Uterus (tissue), 3 donors: ENCODE measurements at regions not wholly inside any gene's neighbourhood (a gene's known extent, or its start where the extent isn't known, plus 50 kb on each side); places are given as distances from the start of the nearest gene placed in this dataset.
"Not testable (repeated sequence)": the region's sequence is repeated elsewhere in the genome, so short reads cannot be mapped to it uniquely, and the experiment has no call there.

ENCODE experiments used
- DNase-seq, 2 donors: peaks; one replicate each; pipeline ENCODE4 v3.0.0-alpha.2; 2019 to 2020
- H3K27ac ChIP-seq, 2 donors: fragments of 200-600 bp; sonication (generic); 1 replicate in 1 of 2; 2 replicates in 1 of 2; pipeline ENCODE4 v1.5.1; 2016 to 2018
- H3K27me3 ChIP-seq, 2 donors: fragments of 200-600 bp; sonication (generic); one replicate each; pipeline ENCODE4 v1.5.1; 2018 to 2019; ENCODE audit warnings: control low read depth in 1 of 2
- H3K36me3 ChIP-seq, 2 donors: fragments of 200-600 bp; sonication (generic); one replicate each; pipeline ENCODE4 v1.5.1; 2019; ENCODE audit warnings: control low read depth in 1 of 2
- H3K4me1 ChIP-seq, 2 donors: fragments of 200-600 bp; sonication (generic); one replicate each; pipeline ENCODE4 v1.5.1; 2018 to 2019; ENCODE audit warnings: control low read depth in 1 of 2
- H3K4me3 ChIP-seq, 2 donors: fragments of 200-600 bp; sonication (generic); 1 replicate in 1 of 2; 2 replicates in 1 of 2; pipeline ENCODE4 v1.5.1; 2018 to 2019; ENCODE audit warnings: mild to moderate bottlenecking in 1 of 2
- H3K9me3 ChIP-seq, 2 donors: fragments of 200-600 bp; sonication (generic); one replicate each; pipeline ENCODE4 v1.5.1; 2019; ENCODE audit warnings: control low read depth in 1 of 2
- POLR2A ChIP-seq, 2 donors: fragments of 450-650 bp; IDR thresholded peaks; one replicate each; pipeline ENCODE4 v1.6.1; 2016; ENCODE audit warnings: antibody characterized with exemption in 2 of 2, mild to moderate bottlenecking in 1 of 2, moderate library complexity in 1 of 2
- intact Hi-C: fragments of 100-400 bp; cut with DNase I; formaldehyde crosslinking; loops from one replicate; pipeline ENCODE4 v1.15.1; 2023; ENCODE audit warnings: low total_unique reads
- TF ChIP-seq, protein P1 (sequence below), 4 experiments: fragments of 200-600 bp in 2 of 4; fragments of 450-650 bp in 2 of 4; sonication (generic) in 2 of 4; IDR thresholded peaks; one replicate each; pipeline ENCODE4 v1.5.1; 2016 to 2019; ENCODE audit warnings: antibody characterized with exemption in 4 of 4, mild to moderate bottlenecking in 2 of 4, moderate library complexity in 1 of 4
- donor health status: DM: yes; HTN: yes; CAD: no.

GRCh38 chr1:166738140-166738539 is 101.1 kb upstream of the POGK start:
- DNase-seq, result no peak
- intact Hi-C loops, result no loop called here
- no peaks in the 10 kb centered on the region for H3K27me3 ChIP-seq
- TF ChIP-seq POLR2A (IDR thresholded peaks at IDR 0.05), result no peak
- TF ChIP-seq, protein P1, sequence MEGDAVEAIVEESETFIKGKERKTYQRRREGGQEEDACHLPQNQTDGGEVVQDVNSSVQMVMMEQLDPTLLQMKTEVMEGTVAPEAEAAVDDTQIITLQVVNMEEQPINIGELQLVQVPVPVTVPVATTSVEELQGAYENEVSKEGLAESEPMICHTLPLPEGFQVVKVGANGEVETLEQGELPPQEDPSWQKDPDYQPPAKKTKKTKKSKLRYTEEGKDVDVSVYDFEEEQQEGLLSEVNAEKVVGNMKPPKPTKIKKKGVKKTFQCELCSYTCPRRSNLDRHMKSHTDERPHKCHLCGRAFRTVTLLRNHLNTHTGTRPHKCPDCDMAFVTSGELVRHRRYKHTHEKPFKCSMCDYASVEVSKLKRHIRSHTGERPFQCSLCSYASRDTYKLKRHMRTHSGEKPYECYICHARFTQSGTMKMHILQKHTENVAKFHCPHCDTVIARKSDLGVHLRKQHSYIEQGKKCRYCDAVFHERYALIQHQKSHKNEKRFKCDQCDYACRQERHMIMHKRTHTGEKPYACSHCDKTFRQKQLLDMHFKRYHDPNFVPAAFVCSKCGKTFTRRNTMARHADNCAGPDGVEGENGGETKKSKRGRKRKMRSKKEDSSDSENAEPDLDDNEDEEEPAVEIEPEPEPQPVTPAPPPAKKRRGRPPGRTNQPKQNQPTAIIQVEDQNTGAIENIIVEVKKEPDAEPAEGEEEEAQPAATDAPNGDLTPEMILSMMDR (IDR thresholded peaks at IDR 0.05), result no peak
- H3K9me3 ChIP-seq, result no peaks in the 10 kb centered on the region
- H3K36me3 ChIP-seq, result no peaks in the 10 kb centered on the region
- H3K27ac ChIP-seq, result no peak overlapping the region
- H3K4me3 ChIP-seq, result no peak overlapping the region
- H3K4me1 ChIP-seq, result no peaks in the 10 kb centered on the region

GRCh38 chr1:166738873-166739272 is 100.4 kb upstream of the POGK start:
- intact Hi-C loops, result no loop called here

DNA sequence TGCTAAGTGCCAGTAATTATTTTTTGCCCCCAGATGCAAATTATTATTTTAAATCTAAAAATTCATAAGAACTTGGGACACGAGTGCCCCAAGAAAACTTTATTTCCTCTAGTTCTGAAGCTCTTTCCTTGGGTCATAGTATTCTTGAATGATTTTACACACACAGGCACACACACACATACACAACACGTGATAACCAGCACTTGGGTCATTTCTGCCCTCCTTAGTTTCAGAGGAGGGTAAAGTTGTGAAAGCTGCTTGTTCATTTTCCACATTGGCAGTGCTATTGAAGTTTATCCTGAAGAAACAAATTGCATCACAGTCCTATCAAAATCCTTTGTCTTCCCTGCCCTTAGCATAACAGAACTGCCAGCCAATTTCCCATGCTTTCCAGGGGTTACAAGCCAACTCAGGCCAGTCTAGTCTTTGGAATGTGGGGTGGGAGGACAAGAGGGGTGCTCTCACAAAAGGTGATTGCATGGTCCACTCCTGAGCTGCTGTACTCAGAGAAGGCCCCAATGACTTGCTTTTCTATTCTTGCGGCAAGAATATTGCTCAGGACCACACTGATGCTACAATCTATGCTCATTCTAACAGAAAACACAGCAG is 98.5 kb upstream of the POGK start:
- H3K4me3 ChIP-seq, result no peak overlapping the region
- no peak overlapping the region for H3K27ac ChIP-seq
- intact Hi-C loops, result no loop called here
- H3K27me3 ChIP-seq, result no peaks in the 10 kb centered on the region
- TF ChIP-seq, protein P1 (IDR thresholded peaks at IDR 0.05), result no peak
- TF ChIP-seq POLR2A (IDR thresholded peaks at IDR 0.05), result no peak
- H3K9me3 ChIP-seq, result no peaks in the 10 kb centered on the region
- DNase-seq, result no peak
- H3K36me3 ChIP-seq, result no peaks in the 10 kb centered on the region
- H3K4me1 ChIP-seq, result no peaks in the 10 kb centered on the region

More at GRCh38 chr1:166738873-166739272, 100.4 kb upstream of the POGK start:
- Histone ChIP-seq H3K9me3 (no peaks in the 10 kb centered on the region), H3K27ac (no peak overlapping the region), H3K36me3 (no peaks in the 10 kb centered on the region), H3K4me1 (no peaks in the 10 kb centered on the region), H3K27me3 (no peaks in the 10 kb centered on the region), H3K4me3 (no peak overlapping the region)
- DNase-seq, result no peak
- TF ChIP-seq POLR2A (IDR thresholded peaks at IDR 0.05), result no peak
- TF ChIP-seq, protein P1 (IDR thresholded peaks at IDR 0.05), result no peak

- no peak for DNase-seq
- intact Hi-C loops, result no loop called here
Measured at GRCh38 chr1:166763318-166763717, 76.0 kb upstream of the POGK start.

DNA sequence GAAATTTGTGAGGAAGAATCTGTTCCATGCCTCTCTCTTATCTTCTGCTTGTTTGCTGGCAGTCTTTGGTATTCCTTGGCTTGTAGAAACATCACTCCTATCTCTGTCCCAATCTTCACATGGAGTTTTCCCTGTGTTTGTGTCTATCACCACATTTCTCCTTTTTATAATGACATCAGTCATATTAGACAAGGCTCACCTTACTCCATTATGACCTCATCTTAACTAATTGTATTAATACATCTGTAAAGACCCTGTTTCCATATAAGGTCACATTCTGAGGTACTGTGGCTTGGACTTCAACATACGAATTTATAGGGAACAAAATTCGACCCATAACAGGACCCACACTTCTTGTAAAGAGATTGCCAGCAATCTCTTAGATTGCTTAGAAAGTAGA is 72.3 kb upstream of the POGK start:
- H3K4me3 ChIP-seq, result no peak overlapping the region
- no peaks in the 10 kb centered on the region for H3K4me1 ChIP-seq
- no peak overlapping the region for H3K27ac ChIP-seq
- TF ChIP-seq, protein P1 (IDR thresholded peaks at IDR 0.05), result no peak
- no peak for TF ChIP-seq POLR2A (IDR thresholded peaks at IDR 0.05)
- H3K27me3 ChIP-seq, result no peaks in the 10 kb centered on the region
- no peaks in the 10 kb centered on the region for H3K9me3 ChIP-seq
- intact Hi-C loops, result no loop called here
- H3K36me3 ChIP-seq, result no peaks in the 10 kb centered on the region
- no peak for DNase-seq

More at GRCh38 chr1:166763318-166763717, 76.0 kb upstream of the POGK start:
- TF ChIP-seq, protein P1 (IDR thresholded peaks at IDR 0.05), result no peak
- TF ChIP-seq POLR2A (IDR thresholded peaks at IDR 0.05), result no peak
- Histone ChIP-seq H3K4me3 (no peak overlapping the region), H3K4me1 (no peaks in the 10 kb centered on the region), H3K27ac (no peak overlapping the region), H3K36me3 (no peaks in the 10 kb centered on the region), H3K9me3 (no peaks in the 10 kb centered on the region), H3K27me3 (no peaks in the 10 kb centered on the region)

GRCh38 chr1:166784646-166785045 is 54.6 kb upstream of the POGK start:
- H3K36me3 ChIP-seq, intact Hi-C loops, DNase-seq, H3K27me3 ChIP-seq, H3K27ac ChIP-seq, H3K4me1 ChIP-seq, H3K4me3 ChIP-seq, H3K9me3 ChIP-seq: not testable (repeated sequence)
